GM21529 (cell line): ENCODE measurements at regions not wholly inside any gene's neighbourhood (a gene's known extent, or its start where the extent isn't known, plus 50 kb on each side); places are given as distances from the start of the nearest gene placed in this dataset.
"Not testable (repeated sequence)": the region's sequence is repeated elsewhere in the genome, so short reads cannot be mapped to it uniquely, and the experiment has no call there.

ENCODE experiments used
- ATAC-seq: cut with Tn5 transposase; IDR thresholded peaks from one replicate; pipeline ENCODE4 v1.9.1; 2021; ENCODE audit not compliant: unreplicated experiment

DNA sequence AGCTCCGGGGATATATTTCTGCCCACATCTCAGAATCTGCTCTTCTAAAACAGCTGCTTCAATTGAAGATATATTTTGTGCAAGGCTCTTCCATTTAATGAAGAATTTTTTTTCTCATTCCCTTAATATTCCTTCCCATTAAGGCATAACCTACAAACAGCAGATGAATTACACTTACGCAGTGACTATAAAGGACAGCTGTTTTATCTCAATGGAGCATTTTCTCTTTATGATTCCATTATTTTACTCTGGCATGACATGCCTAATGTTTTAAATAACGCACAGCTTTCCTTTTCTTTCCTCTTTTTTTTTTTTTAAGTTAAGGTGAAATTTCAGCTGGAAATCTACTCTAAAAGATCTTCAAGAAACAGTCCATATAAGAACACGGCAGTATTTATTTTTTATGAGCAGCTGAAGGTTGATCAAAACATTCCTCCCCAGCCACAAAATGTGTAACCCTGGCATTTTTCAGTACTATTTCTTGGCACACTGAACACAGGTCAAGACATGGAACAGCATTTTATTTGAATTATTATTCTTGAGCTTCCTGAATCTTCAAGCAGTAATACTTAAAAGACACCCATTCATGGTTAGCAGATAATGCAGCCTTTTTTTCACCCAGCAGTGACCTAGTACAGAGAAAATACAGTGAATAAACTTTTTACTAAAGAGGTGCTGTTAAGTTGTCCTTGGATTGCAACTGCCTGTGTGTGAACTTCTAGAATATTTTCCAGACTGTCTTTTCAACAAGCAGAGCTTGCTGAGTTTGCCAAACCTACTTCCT lies 118.1 kb upstream of the FOXN3 start:
- no peak for ATAC-seq

DNA sequence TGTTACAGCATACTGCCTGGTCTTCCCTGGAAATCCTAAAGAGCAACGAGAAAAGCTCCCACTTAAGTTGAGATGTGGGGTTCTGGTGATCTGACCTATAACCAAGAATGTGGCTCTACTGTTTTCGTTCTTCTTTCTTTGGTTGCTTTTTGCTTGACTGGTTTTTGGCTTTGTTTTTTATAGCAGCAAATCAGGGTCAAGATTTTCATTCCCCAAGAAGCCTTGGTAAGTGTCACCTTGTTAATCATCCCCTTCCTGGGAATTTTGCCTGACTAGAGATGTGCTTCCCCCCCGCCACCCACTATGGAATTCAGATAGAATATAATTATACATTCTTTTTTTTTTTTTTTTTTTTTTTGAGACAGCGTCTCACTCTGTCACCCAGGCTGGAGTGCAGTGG lies 116.7 kb upstream of the FOXN3 start:
- ATAC-seq: no peak

DNA sequence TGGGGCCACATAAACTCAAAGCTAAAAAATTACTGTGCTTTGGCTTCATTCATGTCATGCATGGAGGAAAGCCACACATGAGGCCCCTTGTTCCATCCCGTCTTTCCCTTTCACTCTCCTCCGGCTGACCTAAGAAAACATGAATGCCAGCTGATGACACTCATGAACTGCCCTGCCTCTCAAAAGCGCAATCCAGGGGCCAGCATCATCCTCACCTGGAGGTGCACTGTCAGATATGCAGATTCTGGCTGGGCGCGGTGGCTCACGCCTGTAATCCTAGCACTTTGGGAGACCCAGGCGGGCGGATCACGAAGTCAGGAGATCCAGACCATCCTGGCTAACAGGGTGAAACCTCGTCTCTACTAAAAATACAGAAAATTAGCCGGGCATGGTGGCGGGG lies 116.1 kb upstream of the FOXN3 start:
- no peak for ATAC-seq

GRCh38 chr14:89531661-89532335 lies 114.8 kb upstream of the FOXN3 start:
- ATAC-seq: no peak

- no peak for ATAC-seq
These were observed 108.1 kb upstream of the FOXN3 start for GRCh38 chr14:89524990-89525667.

DNA sequence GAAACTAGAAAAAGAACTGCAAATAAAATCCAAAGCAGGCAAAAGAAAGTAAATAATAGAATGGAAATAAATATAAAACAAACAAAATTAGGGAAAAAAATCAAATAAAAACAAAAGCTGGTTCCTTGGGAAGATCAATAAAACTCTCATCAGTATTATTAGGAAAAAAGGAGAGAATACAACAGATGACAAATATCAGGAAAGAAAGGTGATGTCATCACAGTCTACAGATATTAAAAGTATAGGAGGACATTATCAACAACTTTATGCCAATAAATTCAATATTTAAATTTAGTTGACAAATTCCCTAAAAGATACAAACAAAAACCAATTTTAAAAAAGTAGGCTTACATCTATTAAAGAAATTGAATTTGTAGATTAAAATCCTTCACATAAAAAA lies 107.4 kb upstream of the FOXN3 start:
- ATAC-seq: no peak

- no peak for ATAC-seq
These were observed 105.0 kb upstream of the FOXN3 start for GRCh38 chr14:89521988-89522387.

DNA sequence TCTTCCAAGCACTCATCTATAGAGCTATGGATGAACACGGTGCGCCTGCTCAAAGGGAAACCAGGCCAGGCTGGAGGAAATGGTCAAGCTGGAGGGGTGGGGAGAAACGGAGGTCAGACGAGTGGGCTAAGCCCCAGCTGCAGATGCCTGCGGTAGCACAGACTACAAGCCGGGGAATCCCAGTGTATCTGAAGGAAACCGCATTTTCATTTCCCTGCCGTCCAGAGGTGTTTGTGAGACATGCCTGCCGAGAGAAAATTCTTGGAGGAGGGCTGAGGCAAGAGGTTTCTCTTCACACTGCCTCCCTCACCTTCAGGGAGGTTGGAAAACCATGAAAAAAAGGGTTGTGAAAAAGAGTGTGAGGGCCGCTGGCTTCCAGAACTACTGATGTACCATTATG lies 102.0 kb upstream of the FOXN3 start:
- ATAC-seq: no peak

- ATAC-seq: no peak
These were observed 99.1 kb upstream of the FOXN3 start for GRCh38 chr14:89516173-89516572.

- no peak for ATAC-seq
These were observed 97.6 kb upstream of the FOXN3 start for GRCh38 chr14:89514601-89515000.

DNA sequence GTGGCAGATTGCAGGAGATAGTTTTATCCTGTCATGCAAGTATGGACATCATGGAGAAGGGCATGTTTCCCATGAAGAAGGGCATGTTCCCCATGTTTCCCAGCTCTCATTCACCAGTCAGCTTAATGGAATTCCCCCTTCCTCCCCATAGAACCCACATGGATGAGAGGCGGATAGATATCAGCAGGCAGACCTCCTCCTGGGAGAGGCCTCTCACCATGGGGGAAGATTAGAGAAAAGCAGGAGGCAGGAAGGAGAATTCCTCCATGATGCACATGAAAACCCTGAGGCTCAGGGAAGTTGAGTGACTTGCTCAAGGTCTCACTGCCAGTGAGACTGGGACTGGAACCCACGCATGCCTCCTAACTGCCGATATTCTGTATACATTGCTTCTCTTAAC lies 92.9 kb upstream of the FOXN3 start:
- peak; percentile 14 for ATAC-seq

DNA sequence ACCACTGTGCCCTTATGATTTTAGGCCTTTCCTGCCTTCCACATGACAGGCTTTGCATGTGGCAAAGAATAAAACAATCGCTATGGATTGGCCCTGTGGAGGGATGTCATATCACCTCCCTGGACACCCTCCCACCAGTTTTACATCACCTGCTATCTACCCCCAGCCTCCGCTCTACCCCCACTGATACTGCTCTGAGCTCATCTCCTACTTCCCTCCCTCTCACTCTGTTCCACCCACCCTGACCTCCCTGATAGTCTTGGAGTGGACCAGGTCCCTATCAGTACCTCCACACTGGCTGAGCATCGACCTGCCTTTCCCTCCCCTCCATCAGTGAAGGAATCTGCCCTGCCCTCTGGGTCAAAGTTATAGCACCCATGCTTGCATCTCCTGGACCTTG lies 91.8 kb upstream of the FOXN3 start:
- ATAC-seq: no peak

- no peak for ATAC-seq
These were observed 91.0 kb upstream of the FOXN3 start for GRCh38 chr14:89507926-89508460.

- no peak for ATAC-seq
These were observed 90.5 kb upstream of the FOXN3 start for GRCh38 chr14:89507521-89507920.

DNA sequence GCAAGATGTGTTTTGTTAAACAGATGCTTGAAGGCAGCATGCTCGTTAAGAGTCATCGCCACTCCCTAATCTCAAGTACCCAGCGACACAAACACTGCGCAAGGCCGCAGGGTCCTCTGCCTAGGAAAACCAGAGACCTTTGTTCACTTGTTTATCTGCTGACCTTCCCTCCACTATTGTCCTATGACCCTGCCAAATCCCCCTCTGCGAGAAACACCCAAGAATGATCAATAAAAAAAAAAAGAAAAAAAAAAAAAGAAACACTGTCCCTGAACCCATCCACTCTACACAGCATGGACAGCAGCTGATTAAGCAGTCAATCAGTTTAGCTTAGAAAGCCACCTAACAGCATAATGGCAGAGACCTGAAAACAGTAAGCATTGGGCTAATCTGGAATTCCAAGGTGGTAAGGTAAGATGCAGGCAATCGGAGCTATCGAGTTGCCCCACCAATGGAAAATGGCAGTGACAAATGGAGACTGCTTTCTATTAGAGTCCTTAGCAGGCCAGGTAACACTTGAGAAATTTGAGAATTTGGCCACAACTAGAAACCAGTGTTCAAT lies 89.9 kb upstream of the FOXN3 start:
- not testable (repeated sequence) for ATAC-seq

DNA sequence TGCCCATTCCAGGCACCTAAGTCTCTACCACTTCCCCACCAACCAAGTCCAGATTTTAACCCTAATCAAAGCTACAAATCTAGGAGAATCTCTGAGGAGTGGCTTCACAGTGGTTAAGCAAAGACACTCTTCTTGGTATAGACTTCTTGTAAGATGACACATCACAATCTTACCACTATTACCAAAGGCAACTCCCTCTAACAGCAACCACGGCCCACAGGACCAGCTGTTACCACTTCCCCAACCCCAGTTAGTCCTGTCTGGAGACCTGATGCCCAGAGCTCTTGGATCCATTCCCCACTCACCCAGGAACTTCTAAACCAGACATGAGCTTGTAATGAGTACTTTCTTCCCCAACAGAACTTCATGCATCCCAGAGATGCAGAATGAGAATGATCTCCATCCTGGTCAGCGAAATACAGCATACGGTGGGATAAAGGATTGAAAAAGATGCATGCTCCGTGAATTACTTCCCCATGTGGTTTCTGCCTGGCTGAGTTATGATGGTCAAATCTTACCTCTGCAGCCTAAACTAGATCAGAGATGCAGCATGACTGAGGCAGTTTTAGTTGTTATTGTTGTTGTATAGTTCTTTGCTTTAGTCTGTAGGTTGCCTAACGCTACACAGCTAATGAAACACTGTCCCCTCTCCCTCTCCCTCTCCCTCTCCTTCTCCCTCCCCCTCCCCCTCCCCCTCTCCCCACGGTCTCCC lies 87.7 kb upstream of the FOXN3 start:
- ATAC-seq: peak; percentile 78

DNA sequence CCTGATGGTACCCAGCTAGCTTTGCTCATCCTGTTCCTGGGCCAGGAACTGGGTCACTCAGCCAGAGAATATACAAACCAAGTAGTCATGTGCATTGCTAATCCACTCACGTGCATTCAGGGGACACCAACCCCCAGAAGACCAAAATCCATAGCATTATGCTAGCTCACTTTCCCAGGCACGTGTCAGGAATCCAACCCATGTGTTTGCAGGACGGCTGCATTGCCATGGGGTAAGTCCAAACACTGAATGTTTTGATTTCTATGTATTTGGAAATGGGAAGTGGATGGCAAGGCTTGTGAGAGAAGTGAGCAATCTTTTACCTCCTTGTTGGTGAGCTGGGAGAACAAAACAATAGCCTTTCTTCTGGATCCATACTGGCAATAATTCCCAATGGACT lies 87.1 kb upstream of the FOXN3 start:
- ATAC-seq: no peak

DNA sequence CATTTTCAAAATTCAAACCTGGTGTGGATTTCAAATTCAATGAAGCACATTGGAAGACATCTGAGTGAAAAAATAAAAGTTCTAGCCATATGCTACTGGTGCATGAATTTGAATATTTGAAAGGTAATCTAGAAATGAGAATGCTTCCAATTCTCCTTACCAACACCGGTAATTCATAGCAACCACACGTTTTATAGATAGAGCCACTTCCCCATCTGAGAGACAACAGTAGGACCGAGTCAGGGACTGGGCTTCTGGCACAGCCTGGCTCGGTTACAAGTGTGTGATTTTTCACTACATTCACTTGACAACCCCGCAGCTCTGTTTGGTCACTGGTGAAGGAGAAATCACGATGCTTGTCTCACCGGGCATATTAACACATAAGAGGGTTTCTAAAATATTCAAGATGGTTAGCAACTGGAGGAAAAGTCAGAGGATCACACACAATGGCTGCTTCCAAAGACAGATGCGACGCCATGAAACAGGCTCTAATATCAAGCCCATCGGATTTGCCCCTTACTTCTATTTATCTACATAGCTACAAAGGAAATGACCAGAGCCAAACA lies 86.5 kb upstream of the FOXN3 start:
- ATAC-seq: no peak

DNA sequence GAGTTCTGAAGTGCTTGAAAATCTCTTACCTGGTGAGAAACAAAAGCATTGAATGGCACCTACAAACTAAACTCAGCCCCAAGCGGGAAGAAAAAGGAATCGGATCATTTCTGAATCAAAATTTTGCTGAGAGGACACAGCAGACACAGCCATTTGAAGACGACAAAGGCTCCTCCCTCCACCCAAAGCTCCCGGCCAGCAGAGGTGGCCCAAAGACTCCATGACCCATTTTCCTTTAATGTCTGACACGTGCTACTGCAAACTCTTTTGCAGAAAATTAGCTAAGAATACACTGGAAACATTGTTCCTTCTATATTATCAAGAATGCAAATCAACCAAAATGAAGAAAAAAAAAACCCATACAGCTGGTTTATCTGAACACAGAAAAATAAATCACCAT lies 85.9 kb upstream of the FOXN3 start:
- ATAC-seq: no peak

DNA sequence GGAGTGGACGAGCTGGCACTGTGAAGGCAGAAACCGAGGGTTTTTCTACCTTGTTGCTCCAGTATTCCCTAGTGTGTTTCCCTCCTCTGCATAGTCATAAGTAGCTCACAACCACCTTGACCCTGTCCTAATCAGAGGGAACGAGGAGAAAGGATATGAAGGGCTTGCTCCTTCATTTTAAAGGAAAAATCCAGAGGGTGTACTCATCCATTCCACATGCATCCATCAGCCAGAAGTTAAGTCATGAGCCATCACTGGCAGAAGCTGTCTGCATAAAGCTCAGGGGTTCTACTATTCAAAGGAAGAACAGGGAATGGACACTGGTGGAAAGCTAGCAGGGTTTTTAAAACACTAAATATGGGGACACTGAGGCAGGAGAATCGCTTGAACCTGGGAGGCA lies 84.3 kb upstream of the FOXN3 start:
- no peak for ATAC-seq

GRCh38 chr14:89500303-89500702 lies 83.3 kb upstream of the FOXN3 start:
- no peak for ATAC-seq
